Peyer's patch (tissue), 4 donors: ENCODE measurements at regions not wholly inside any gene's neighbourhood (a gene's known extent, or its start where the extent isn't known, plus 50 kb on each side); places are given as distances from the start of the nearest gene placed in this dataset.

Experiments used
- POLR2A ChIP-seq, 2 donors: fragments of 450-650 bp; IDR thresholded peaks; one replicate each; pipeline ENCODE4 v1.5.1; 2017; ENCODE audit warnings: antibody characterized with exemption in 2 of 2, mild to moderate bottlenecking in 2 of 2, moderate library complexity in 2 of 2
- TF ChIP-seq, protein P1 (sequence below), 6 experiments: fragments of 450-650 bp in 4 of 6; fragments of 200-600 bp in 2 of 6; sonication (generic) in 1 of 6; IDR thresholded peaks; one replicate each; pipeline ENCODE4 v1.5.1; 2017 to 2019; ENCODE audit warnings: antibody characterized with exemption in 6 of 6, mild to moderate bottlenecking in 3 of 6, moderate library complexity in 1 of 6

DNA sequence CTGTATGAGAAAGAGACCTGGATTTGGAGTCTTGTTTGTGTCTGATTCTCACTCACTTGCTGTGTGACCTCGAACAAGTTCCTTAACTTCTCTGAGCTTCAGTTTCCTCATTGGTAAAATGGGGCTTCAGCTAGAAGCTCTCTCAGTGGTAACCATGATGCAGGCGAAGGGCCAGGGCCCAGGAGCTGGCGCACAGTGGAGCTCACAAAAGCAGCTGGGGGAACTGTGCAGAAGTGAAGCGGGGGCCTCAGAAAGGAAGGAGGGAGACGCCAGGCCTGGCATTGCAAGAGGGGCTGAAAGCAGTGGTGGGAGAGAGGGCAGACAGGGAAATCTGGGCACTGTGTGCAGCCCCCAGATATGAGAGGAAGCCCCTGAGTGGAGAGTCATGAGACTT, 88.9 kb upstream of the RUNX3 start:
- TF ChIP-seq, protein P1, sequence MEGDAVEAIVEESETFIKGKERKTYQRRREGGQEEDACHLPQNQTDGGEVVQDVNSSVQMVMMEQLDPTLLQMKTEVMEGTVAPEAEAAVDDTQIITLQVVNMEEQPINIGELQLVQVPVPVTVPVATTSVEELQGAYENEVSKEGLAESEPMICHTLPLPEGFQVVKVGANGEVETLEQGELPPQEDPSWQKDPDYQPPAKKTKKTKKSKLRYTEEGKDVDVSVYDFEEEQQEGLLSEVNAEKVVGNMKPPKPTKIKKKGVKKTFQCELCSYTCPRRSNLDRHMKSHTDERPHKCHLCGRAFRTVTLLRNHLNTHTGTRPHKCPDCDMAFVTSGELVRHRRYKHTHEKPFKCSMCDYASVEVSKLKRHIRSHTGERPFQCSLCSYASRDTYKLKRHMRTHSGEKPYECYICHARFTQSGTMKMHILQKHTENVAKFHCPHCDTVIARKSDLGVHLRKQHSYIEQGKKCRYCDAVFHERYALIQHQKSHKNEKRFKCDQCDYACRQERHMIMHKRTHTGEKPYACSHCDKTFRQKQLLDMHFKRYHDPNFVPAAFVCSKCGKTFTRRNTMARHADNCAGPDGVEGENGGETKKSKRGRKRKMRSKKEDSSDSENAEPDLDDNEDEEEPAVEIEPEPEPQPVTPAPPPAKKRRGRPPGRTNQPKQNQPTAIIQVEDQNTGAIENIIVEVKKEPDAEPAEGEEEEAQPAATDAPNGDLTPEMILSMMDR (IDR thresholded peaks at IDR 0.05): no peak
- no peak for TF ChIP-seq POLR2A (IDR thresholded peaks at IDR 0.05)
